H9 (cell line): ENCODE measurements at regions not wholly inside any gene's neighbourhood (a gene's known extent, or its start where the extent isn't known, plus 50 kb on each side); places are given as distances from the start of the nearest gene placed in this dataset.

Source experiments
- DNase-seq: peaks from one replicate; pipeline ENCODE4 v3.0.0-alpha.2; 2017
- H2AFZ ChIP-seq: one replicate; pipeline ENCODE4 v1.6.1; 2013; ENCODE audit warnings: mild to moderate bottlenecking, low read length, control low read depth, moderate library complexity
- H2AK5ac ChIP-seq: 2 replicates; pipeline ENCODE4 v1.6.1; 2013; ENCODE audit warnings: low read length, control low read depth, mixed read lengths; ENCODE audit not compliant: insufficient read length
- H2BK120ac ChIP-seq: one replicate; pipeline ENCODE4 v1.6.1; 2013; ENCODE audit warnings: low read depth, mild to moderate bottlenecking, low read length, control low read depth, inconsistent platforms; ENCODE audit not compliant: poor library complexity, severe bottlenecking
- H2BK12ac ChIP-seq: 2 replicates; pipeline ENCODE4 v1.6.1; 2013; ENCODE audit warnings: low read length, control low read depth, mixed read lengths, low read depth; ENCODE audit not compliant: insufficient read length
- H2BK15ac ChIP-seq: 2 replicates; pipeline ENCODE4 v1.6.1; 2013; ENCODE audit warnings: low read depth, low read length, control low read depth
- H2BK20ac ChIP-seq: one replicate; pipeline ENCODE4 v1.6.1; 2013; ENCODE audit warnings: low read depth, mild to moderate bottlenecking, low read length, control low read depth, inconsistent platforms; ENCODE audit not compliant: poor library complexity, severe bottlenecking
- H2BK5ac ChIP-seq: 2 replicates; pipeline ENCODE4 v1.6.1; 2013; ENCODE audit warnings: low read length, control low read depth, mixed read lengths; ENCODE audit not compliant: insufficient read length
- H3K14ac ChIP-seq: 2 replicates; pipeline ENCODE4 v1.6.1; 2013; ENCODE audit warnings: low read length, control low read depth; ENCODE audit not compliant: insufficient read depth
- H3K18ac ChIP-seq: 2 replicates; pipeline ENCODE4 v1.6.1; 2013; ENCODE audit warnings: low read depth, mild to moderate bottlenecking, mixed read lengths, low read length, control low read depth; ENCODE audit not compliant: insufficient read length
- H3K23ac ChIP-seq: 2 replicates; pipeline ENCODE4 v1.6.1; 2013; ENCODE audit warnings: low read length, control low read depth, mixed read lengths, low read depth; ENCODE audit not compliant: insufficient read length
- H3K23me2 ChIP-seq: 2 replicates; pipeline ENCODE4 v1.6.1; 2013; ENCODE audit warnings: low read depth, mild to moderate bottlenecking, mixed read lengths, low read length, control low read depth; ENCODE audit not compliant: insufficient read length, poor library complexity, severe bottlenecking
- H3K27ac ChIP-seq: 2 replicates; pipeline ENCODE4 v1.5.1; 2013; ENCODE audit warnings: low read length, control low read depth, mixed read lengths, low read depth; ENCODE audit not compliant: insufficient read length
- H3K27me3 ChIP-seq: 2 replicates; pipeline ENCODE4 v1.6.1; 2013; ENCODE audit warnings: low read length, control low read depth, inconsistent platforms; ENCODE audit not compliant: insufficient read depth
- H3K4ac ChIP-seq: 2 replicates; pipeline ENCODE4 v1.6.1; 2013; ENCODE audit warnings: low read depth, mild to moderate bottlenecking, control low read depth, inconsistent platforms, low read length, moderate library complexity
- H3K4me1 ChIP-seq: 2 replicates; pipeline ENCODE4 v1.6.1; 2013; ENCODE audit warnings: low read length, control low read depth, inconsistent platforms; ENCODE audit not compliant: insufficient read depth
- H3K4me2 ChIP-seq: 2 replicates; pipeline ENCODE4 v1.6.1; 2013; ENCODE audit warnings: low read length, control low read depth, mixed read lengths; ENCODE audit not compliant: insufficient read length, insufficient read depth
- H3K56ac ChIP-seq: 2 replicates; pipeline ENCODE4 v1.6.1; 2013; ENCODE audit warnings: low read depth, mild to moderate bottlenecking, mixed read lengths, low read length, control low read depth; ENCODE audit not compliant: insufficient read length
- H3K79me1 ChIP-seq: 2 replicates; pipeline ENCODE4 v1.6.1; 2013; ENCODE audit warnings: low read depth, mild to moderate bottlenecking, moderate library complexity, low read length, control low read depth, inconsistent platforms; ENCODE audit not compliant: insufficient read depth, poor library complexity, severe bottlenecking
- H3K79me2 ChIP-seq: 2 replicates; pipeline ENCODE4 v1.6.1; 2013; ENCODE audit warnings: low read length, control low read depth, inconsistent platforms; ENCODE audit not compliant: insufficient read depth
- H3K9ac ChIP-seq: 2 replicates; pipeline ENCODE4 v1.6.1; 2013; ENCODE audit warnings: low read length, control low read depth, mixed read lengths; ENCODE audit not compliant: insufficient read length; ENCODE audit errors: extremely low read depth
- H3K9me3 ChIP-seq: one replicate; pipeline ENCODE4 v1.6.1; 2013; ENCODE audit warnings: low read depth, low read length, inconsistent platforms; ENCODE audit not compliant: control insufficient read depth
- H3T11ph ChIP-seq: one replicate; pipeline ENCODE4 v1.6.1; 2013; ENCODE audit warnings: mild to moderate bottlenecking, low read length, control low read depth, inconsistent platforms
- H4K20me1 ChIP-seq: one replicate; pipeline ENCODE4 v1.6.1; 2013; ENCODE audit not compliant: control insufficient read depth, insufficient read length, insufficient read depth
- H4K5ac ChIP-seq: 2 replicates; pipeline ENCODE4 v1.6.1; 2013; ENCODE audit warnings: low read depth, mild to moderate bottlenecking, mixed read lengths, low read length, control low read depth; ENCODE audit not compliant: insufficient read length
- H4K8ac ChIP-seq: replicated peaks from 2 replicates; pipeline ENCODE4 v1.6.1; 2013; ENCODE audit warnings: low read length, control low read depth, mixed read lengths, low read depth; ENCODE audit not compliant: insufficient read length
- H4K91ac ChIP-seq: 2 replicates; pipeline ENCODE4 v1.6.1; 2013; ENCODE audit warnings: low read depth, mild to moderate bottlenecking, moderate library complexity, mixed read lengths, low read length, control low read depth; ENCODE audit not compliant: insufficient read length
- H3K27ac Mint-ChIP-seq, 3 experiments: 2 replicates in 2 of 3; 3 replicates in 1 of 3; pipeline ENCODE4 v1.8.0; 2020 to 2021; ENCODE audit warnings: mixed read lengths in 3 of 3, mild to moderate bottlenecking in 1 of 3, moderate library complexity in 1 of 3
- H3K27me3 Mint-ChIP-seq: 2 replicates; pipeline ENCODE4 v1.8.0; 2021; ENCODE audit warnings: low read depth, mild to moderate bottlenecking, moderate library complexity, mixed read lengths
- H3K36me3 Mint-ChIP-seq, 3 experiments: 2 replicates in 2 of 3; 3 replicates in 1 of 3; pipeline ENCODE4 v1.8.0; 2020 to 2021; ENCODE audit warnings: low read depth in 3 of 3, mixed read lengths in 3 of 3; ENCODE audit not compliant: insufficient read depth in 1 of 3
- H3K4me1 Mint-ChIP-seq, 2 experiments: 2 replicates each; pipeline ENCODE4 v1.8.0; 2020; ENCODE audit warnings: mixed read lengths in 2 of 2
- H3K4me3 Mint-ChIP-seq, 2 experiments: 2 replicates in 1 of 2; 3 replicates in 1 of 2; pipeline ENCODE4 v1.8.0; 2020 to 2021; ENCODE audit warnings: mild to moderate bottlenecking in 2 of 2, mixed read lengths in 2 of 2, moderate library complexity in 1 of 2
- H3K9me3 Mint-ChIP-seq, 2 experiments: 2 replicates in 1 of 2; 3 replicates in 1 of 2; pipeline ENCODE4 v1.8.0; 2020; ENCODE audit warnings: mild to moderate bottlenecking in 2 of 2, mixed read lengths in 2 of 2, moderate library complexity in 1 of 2
- WGBS: extraction: QIAGEN DNeasy Blood & Tissue Kit; methylation state at CpG from one replicate; pipeline ENCODE4 v1.1.7; 2013; ENCODE audit warnings: missing lambda C conversion rate, low lambda C conversion rate, mixed read lengths; ENCODE audit not compliant: insufficient read length; ENCODE audit errors: extremely low coverage; 5-methylcytosine and 5-hydroxymethylcytosine counted together
- TF ChIP-seq, protein P1 (sequence below): fragments of 200-600 bp; sonication (generic); conservative IDR thresholded peaks from 3 replicates; pipeline ENCODE4 v1.8.0; 2021; ENCODE audit warnings: antibody characterized with exemption, mild to moderate bottlenecking

DNA sequence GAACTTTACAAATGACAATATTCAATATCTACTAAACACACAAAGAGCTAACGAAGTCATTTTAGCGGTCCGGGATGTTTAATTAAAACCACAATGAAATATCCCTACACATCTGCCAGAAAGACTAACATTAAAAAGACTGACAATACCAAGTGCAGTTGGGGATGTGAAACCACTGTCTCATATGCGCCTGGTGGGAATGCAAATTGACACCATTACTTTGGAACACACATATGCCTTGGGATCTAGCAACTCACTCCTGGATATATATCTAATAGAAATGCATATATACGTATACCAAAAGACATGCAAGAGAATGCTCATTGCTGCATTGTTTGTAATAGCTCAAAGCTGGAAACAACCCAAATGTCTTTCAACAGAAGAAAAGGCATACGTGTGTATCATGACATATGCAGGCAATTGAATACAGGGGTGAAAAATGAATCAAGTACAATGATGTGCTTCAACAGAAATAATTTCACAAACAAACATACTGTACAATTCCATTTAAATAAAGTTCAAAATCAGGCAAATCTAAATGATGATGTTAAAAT lies 153.3 kb downstream of the CARTPT start:
- Histone ChIP-seq H2AK5ac (no peak overlapping the region), H3K4ac (no peak overlapping the region), H3K79me2 (no peaks in the 10 kb centered on the region), H2BK120ac (no peak overlapping the region), H4K8ac (no peak overlapping the region), H3K56ac (no peak overlapping the region), H2BK12ac (no peak overlapping the region), H3T11ph (no peak overlapping the region), H3K79me1 (no peaks in the 10 kb centered on the region), H2BK5ac (no peak overlapping the region), H4K91ac (no peak overlapping the region), H3K4me2 (no peak overlapping the region), H3K9me3 (no peaks in the 10 kb centered on the region), H3K18ac (no peak overlapping the region), H3K4me1 (no peaks in the 10 kb centered on the region), H3K27ac (no peak overlapping the region), H3K14ac (no peak overlapping the region), H2BK15ac (no peak overlapping the region), H3K9ac (no peak overlapping the region), H2BK20ac (no peak overlapping the region), H4K5ac (no peak overlapping the region), H3K23ac (no peak overlapping the region), H3K23me2 (no peaks in the 10 kb centered on the region), H3K27me3 (no peaks in the 10 kb centered on the region), H4K20me1 (no peaks in the 10 kb centered on the region), H2AFZ (no peak overlapping the region)
- Mint-ChIP-seq H3K9me3 (peaks cover 0 to 2% of the 10 kb centered on the region in 2 experiments; a peak in 2 of 5 replicates), H3K4me1 (peaks cover 7 to 10% of the 10 kb centered on the region in 2 experiments; a peak in 2 of 4 replicates), H3K4me3 (no peak overlapping the region), H3K27ac (no peak overlapping the region), H3K27me3 (no peaks in the 10 kb centered on the region), H3K36me3 (peaks cover 0 to 3% (median 2%) of the 10 kb centered on the region in 3 experiments; a peak in 3 of 7 replicates)
- no CpG with 5 or more reads among the region's 6 CpGs for WGBS
- TF ChIP-seq, protein P1, sequence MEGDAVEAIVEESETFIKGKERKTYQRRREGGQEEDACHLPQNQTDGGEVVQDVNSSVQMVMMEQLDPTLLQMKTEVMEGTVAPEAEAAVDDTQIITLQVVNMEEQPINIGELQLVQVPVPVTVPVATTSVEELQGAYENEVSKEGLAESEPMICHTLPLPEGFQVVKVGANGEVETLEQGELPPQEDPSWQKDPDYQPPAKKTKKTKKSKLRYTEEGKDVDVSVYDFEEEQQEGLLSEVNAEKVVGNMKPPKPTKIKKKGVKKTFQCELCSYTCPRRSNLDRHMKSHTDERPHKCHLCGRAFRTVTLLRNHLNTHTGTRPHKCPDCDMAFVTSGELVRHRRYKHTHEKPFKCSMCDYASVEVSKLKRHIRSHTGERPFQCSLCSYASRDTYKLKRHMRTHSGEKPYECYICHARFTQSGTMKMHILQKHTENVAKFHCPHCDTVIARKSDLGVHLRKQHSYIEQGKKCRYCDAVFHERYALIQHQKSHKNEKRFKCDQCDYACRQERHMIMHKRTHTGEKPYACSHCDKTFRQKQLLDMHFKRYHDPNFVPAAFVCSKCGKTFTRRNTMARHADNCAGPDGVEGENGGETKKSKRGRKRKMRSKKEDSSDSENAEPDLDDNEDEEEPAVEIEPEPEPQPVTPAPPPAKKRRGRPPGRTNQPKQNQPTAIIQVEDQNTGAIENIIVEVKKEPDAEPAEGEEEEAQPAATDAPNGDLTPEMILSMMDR, result no peak
- no peak for DNase-seq
